ENCODE measurements at regions not wholly inside any gene's neighbourhood (a gene's known extent, or its start where the extent isn't known, plus 50 kb on each side); places are given as distances from the start of the nearest gene placed in this dataset.
A peak's percentile ranks its signal among the peaks of the same experiment; 100 is the strongest.

- no peaks in the 10 kb centered on the region for H3K9me3 ChIP-seq
- no peaks in the 10 kb centered on the region for H3K4me1 ChIP-seq
- no peak overlapping the region for H3K27ac ChIP-seq
- intact Hi-C loops (cut with DNase I; ENCODE audit: low total_unique reads) = no loop called here
- TF ChIP-seq, protein P1, sequence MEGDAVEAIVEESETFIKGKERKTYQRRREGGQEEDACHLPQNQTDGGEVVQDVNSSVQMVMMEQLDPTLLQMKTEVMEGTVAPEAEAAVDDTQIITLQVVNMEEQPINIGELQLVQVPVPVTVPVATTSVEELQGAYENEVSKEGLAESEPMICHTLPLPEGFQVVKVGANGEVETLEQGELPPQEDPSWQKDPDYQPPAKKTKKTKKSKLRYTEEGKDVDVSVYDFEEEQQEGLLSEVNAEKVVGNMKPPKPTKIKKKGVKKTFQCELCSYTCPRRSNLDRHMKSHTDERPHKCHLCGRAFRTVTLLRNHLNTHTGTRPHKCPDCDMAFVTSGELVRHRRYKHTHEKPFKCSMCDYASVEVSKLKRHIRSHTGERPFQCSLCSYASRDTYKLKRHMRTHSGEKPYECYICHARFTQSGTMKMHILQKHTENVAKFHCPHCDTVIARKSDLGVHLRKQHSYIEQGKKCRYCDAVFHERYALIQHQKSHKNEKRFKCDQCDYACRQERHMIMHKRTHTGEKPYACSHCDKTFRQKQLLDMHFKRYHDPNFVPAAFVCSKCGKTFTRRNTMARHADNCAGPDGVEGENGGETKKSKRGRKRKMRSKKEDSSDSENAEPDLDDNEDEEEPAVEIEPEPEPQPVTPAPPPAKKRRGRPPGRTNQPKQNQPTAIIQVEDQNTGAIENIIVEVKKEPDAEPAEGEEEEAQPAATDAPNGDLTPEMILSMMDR (IDR thresholded peaks at IDR 0.05) = no peak
- no peak for DNase-seq
- no peak overlapping the region for H3K4me3 ChIP-seq
- no peaks in the 10 kb centered on the region for H3K36me3 ChIP-seq
- H3K27me3 ChIP-seq = no peaks in the 10 kb centered on the region
Observed at GRCh38 chr7:27362026-27362425, 119.4 kb downstream of the EVX1 start.

GRCh38 chr7:27364344-27364758 is 121.7 kb downstream of the EVX1 start:
- H3K27me3 ChIP-seq = no peaks in the 10 kb centered on the region
- H3K36me3 ChIP-seq = no peaks in the 10 kb centered on the region
- peak overlapping the region; percentile 44 to 63 for H3K27ac ChIP-seq
- no peaks in the 10 kb centered on the region for H3K9me3 ChIP-seq
- H3K4me3 ChIP-seq = no peak overlapping the region
- TF ChIP-seq, protein P1 (IDR thresholded peaks at IDR 0.05) = no peak
- H3K4me1 ChIP-seq = no peaks in the 10 kb centered on the region
- intact Hi-C loops (cut with DNase I; ENCODE audit: low total_unique reads) = no loop called here
- peak; percentile 72 to 73 for DNase-seq

DNA sequence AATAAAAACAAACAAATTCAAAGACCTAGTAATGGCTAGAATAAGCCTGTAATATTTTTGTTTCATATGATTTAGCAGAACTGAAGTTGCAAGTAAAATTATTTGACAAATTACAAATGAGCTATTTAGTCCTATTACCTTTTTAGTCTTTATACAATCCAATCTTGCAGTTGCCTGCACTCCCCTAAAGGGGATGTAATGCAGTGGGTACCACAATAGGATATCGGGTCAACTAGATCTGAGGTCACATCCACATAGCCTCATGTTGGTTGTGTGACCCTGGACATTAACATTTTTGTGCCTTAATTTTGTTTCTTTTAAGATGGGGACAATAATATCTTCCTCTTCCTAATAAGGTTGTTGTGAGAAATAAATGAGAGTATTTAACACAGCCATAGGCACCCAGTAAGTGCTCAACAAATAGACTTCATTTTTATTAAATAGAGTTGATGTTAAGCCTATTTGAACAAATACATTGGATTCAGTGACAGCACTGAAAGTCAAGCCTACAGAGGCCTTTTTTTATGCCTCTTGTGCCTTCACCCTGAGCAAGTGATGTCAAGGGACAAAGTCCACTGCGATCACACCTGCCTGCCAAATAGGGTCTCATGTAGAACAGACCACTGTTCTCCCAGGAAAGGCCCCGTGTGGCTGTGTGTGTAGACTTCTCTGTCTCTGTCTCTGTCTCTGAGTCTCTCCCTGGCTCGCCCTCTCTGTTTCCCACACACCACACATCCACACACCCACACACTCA is 124.8 kb downstream of the EVX1 start:
- Histone ChIP-seq H3K27ac (no peak overlapping the region), H3K36me3 (no peaks in the 10 kb centered on the region), H3K9me3 (no peaks in the 10 kb centered on the region), H3K4me1 (no peaks in the 10 kb centered on the region), H3K27me3 (no peaks in the 10 kb centered on the region), H3K4me3 (no peak overlapping the region)
- intact Hi-C loops (cut with DNase I; ENCODE audit: low total_unique reads) = no loop called here
- no peak for DNase-seq
- TF ChIP-seq, protein P1 (IDR thresholded peaks at IDR 0.05) = no peak

GRCh38 chr7:27367933-27368549 is 125.4 kb downstream of the EVX1 start:
- H3K4me1 ChIP-seq = no peaks in the 10 kb centered on the region
- TF ChIP-seq, protein P1 (IDR thresholded peaks at IDR 0.05) = no peak
- H3K36me3 ChIP-seq = no peaks in the 10 kb centered on the region
- H3K27ac ChIP-seq = no peak overlapping the region
- H3K4me3 ChIP-seq = no peak overlapping the region
- DNase-seq = no peak
- H3K27me3 ChIP-seq = no peaks in the 10 kb centered on the region
- intact Hi-C loops (cut with DNase I; ENCODE audit: low total_unique reads) = no loop called here
- no peaks in the 10 kb centered on the region for H3K9me3 ChIP-seq

- Histone ChIP-seq H3K9me3 (no peaks in the 10 kb centered on the region), H3K27me3 (no peaks in the 10 kb centered on the region), H3K36me3 (no peaks in the 10 kb centered on the region), H3K4me1 (peaks cover 0 to 3% (median 0%) of the 10 kb centered on the region in 4 donors), H3K4me3 (no peak overlapping the region), H3K27ac (no peak overlapping the region)
- no peak for DNase-seq
- intact Hi-C loops (cut with DNase I; ENCODE audit: low total_unique reads) = no loop called here
- TF ChIP-seq, protein P1 (IDR thresholded peaks at IDR 0.05) = no peak
Observed at GRCh38 chr7:27374958-27375841, 132.6 kb downstream of the EVX1 start.
